K562 (cell line): ENCODE measurements at regions not wholly inside any gene's neighbourhood (a gene's known extent, or its start where the extent isn't known, plus 50 kb on each side); places are given as distances from the start of the nearest gene placed in this dataset.

ENCODE experiments used
- ATAC-seq: fragments of 200-7000 bp; cut with Tn5 transposase; 3 replicates; pipeline ENCODE4 v1.9.1; 2020; ENCODE audit warnings: moderate library complexity
- BruUV-seq: library from RNA; stranded (reverse); fragments of 400-500 nt; replicated peaks from 2 replicates; lab custom pipeline; 2021; lab: Mats Ljungman, UMichigan
- CTCF ChIA-PET: fragments of 300-600 bp; formaldehyde crosslinking; extraction: SDS; loops from one replicate; lab custom pipeline; 2021; ENCODE audit warnings: low intra/inter-chr PET ratio; lab: Yijun Ruan, JAX
- POLR2A ChIA-PET: fragments of 300-600, 350-650 bp; sonication (Branson Sonifier 250); formaldehyde crosslinking; extraction: SDS; loops from one replicate; lab custom pipeline; 2021; ENCODE audit warnings: antibody characterized with exemption, inconsistent platforms; lab: Yijun Ruan, JAX
- DNase-seq, 4 experiments: peaks; one replicate each; pipeline versions ENCODE4 v3.0.0 to v3.0.0-alpha.2; 2011 to 2018; ENCODE audit warnings: low spot score in 3 of 4, mixed read lengths in 3 of 4; ENCODE audit errors: extremely low read depth in 1 of 4
- FAIRE-seq: peaks from 2 replicates; lab custom pipeline; 2011; peaks lifted over from hg19 to GRCh38; lab: Jason Lieb, UNC
- H2AFZ ChIP-seq: 2 replicates; pipeline ENCODE4 v1.6.0; 2011; ENCODE audit warnings: low read depth, low read length, control low read depth, inconsistent platforms
- H3K27ac ChIP-seq: fragments of 200-600 bp; 3 replicates; pipeline ENCODE4 v1.8.0; 2011; ENCODE audit warnings: low read depth, mild to moderate bottlenecking, control low read depth, inconsistent platforms, low read length, moderate library complexity, mixed read lengths; ENCODE audit errors: extremely low read depth
- H3K27me3 ChIP-seq, 2 experiments: fragments of 300-600 bp in 1 of 2; 2 replicates in 1 of 2; 3 replicates in 1 of 2; pipeline versions ENCODE4 v1.6.0 to v1.8.0; 2011; ENCODE audit warnings: inconsistent platforms in 2 of 2, low read length in 2 of 2, mild to moderate bottlenecking in 1 of 2, mixed read lengths in 1 of 2, moderate library complexity in 1 of 2; ENCODE audit not compliant: control insufficient read depth in 2 of 2, insufficient read depth in 2 of 2
- H3K36me3 ChIP-seq: fragments of 300-600 bp; 3 replicates; pipeline ENCODE4 v1.8.0; 2011; ENCODE audit warnings: mild to moderate bottlenecking, low read length, inconsistent platforms; ENCODE audit not compliant: control insufficient read depth, insufficient read depth
- H3K4me1 ChIP-seq, 2 experiments: fragments of 200-600 bp in 1 of 2; replicated peaks in 1 of 2; 2 replicates in 1 of 2; 3 replicates in 1 of 2; pipeline versions ENCODE4 v1.5.1 to v1.8.0; 2011; ENCODE audit warnings: inconsistent platforms in 2 of 2, low read length in 2 of 2, mild to moderate bottlenecking in 1 of 2, mixed read lengths in 1 of 2, moderate library complexity in 1 of 2; ENCODE audit not compliant: control insufficient read depth in 2 of 2, insufficient read depth in 2 of 2
- H3K4me2 ChIP-seq: 2 replicates; pipeline ENCODE4 v1.6.1; 2011; ENCODE audit warnings: low read length, control low read depth, inconsistent platforms, mixed read lengths; ENCODE audit not compliant: insufficient read depth
- H3K4me3 ChIP-seq: fragments of 200-600 bp; sonication (generic), shearing (Covaris generic); 2 replicates; pipeline ENCODE4 v1.5.1; 2016; ENCODE audit warnings: control low read depth, inconsistent platforms
- H3K79me2 ChIP-seq: fragments of 200-600 bp; 3 replicates; pipeline ENCODE4 v1.8.0; 2011; ENCODE audit warnings: low read length, inconsistent platforms; ENCODE audit not compliant: control insufficient read depth, insufficient read depth
- H3K9ac ChIP-seq, 2 experiments: 2 replicates each; pipeline versions ENCODE4 v1.6.0 to v1.6.1; 2011; ENCODE audit warnings: low read depth in 2 of 2, low read length in 2 of 2, control low read depth in 1 of 2, inconsistent platforms in 1 of 2, mild to moderate bottlenecking in 1 of 2, mixed read lengths in 1 of 2; ENCODE audit not compliant: insufficient read depth in 1 of 2
- H3K9me1 ChIP-seq: one replicate; pipeline ENCODE4 v1.6.0; 2011; ENCODE audit warnings: inconsistent platforms, mild to moderate bottlenecking, low read length, moderate library complexity; ENCODE audit not compliant: control insufficient read depth, insufficient read depth
- H3K9me3 ChIP-seq: replicated peaks from 2 replicates; pipeline ENCODE4 v1.5.1; 2011; ENCODE audit warnings: low read depth, low read length, inconsistent platforms; ENCODE audit not compliant: control insufficient read depth, insufficient read depth
- H4K20me1 ChIP-seq: replicated peaks from 2 replicates; pipeline ENCODE4 v1.6.1; 2011; ENCODE audit warnings: low read length, inconsistent platforms, mixed read lengths; ENCODE audit not compliant: control insufficient read depth, insufficient read depth
- ATF1 ChIP-seq, 2 experiments: fragments of 450-650 bp in 1 of 2; IDR thresholded peaks; 2 replicates each; pipeline ENCODE4 v1.6.1; 2016; ENCODE audit warnings: missing compliant biosample characterization in 1 of 2, missing genetic modification characterization in 1 of 2
- DMBX1 ChIP-seq: fragments of 250-450 bp; sonication (Bioruptor Pico); IDR thresholded peaks from 2 replicates; pipeline ENCODE4 v1.8.0; 2022; ENCODE audit warnings: inconsistent platforms, mild to moderate bottlenecking, moderate library complexity, borderline replicate concordance
- KAT7 ChIP-seq: sonication (generic); formaldehyde crosslinking; IDR thresholded peaks from 2 replicates; pipeline ENCODE4 v1.8.0; 2022; ENCODE audit warnings: missing genetic modification reagents, mild to moderate bottlenecking, borderline replicate concordance
- KLF16 ChIP-seq: IDR thresholded peaks from 2 replicates; pipeline ENCODE4 v1.6.1; 2016; ENCODE audit warnings: antibody characterized with exemption
- MEF2A ChIP-seq: IDR thresholded peaks from 2 replicates; pipeline ENCODE4 v1.6.1; 2011; ENCODE audit warnings: low read depth, mild to moderate bottlenecking, low read length, moderate library complexity; ENCODE audit not compliant: control insufficient read depth
- MTF1 ChIP-seq: fragments of 250-450 bp; sonication (Bioruptor Pico); IDR thresholded peaks from 2 replicates; pipeline ENCODE4 v1.9.0; 2021; ENCODE audit warnings: moderate library complexity, mild to moderate bottlenecking, inconsistent platforms, borderline replicate concordance
- NR4A1 ChIP-seq, 2 experiments: fragments of 250-450 bp in 1 of 2; fragments of 450-650 bp in 1 of 2; sonication (Bioruptor Pico) in 1 of 2; IDR thresholded peaks; 2 replicates each; pipeline versions ENCODE4 v1.4.0 to v1.6.1; 2016 to 2020; ENCODE audit warnings: mild to moderate bottlenecking in 2 of 2, missing compliant biosample characterization in 1 of 2, missing genetic modification characterization in 1 of 2, moderate library complexity in 1 of 2
- SIRT6 ChIP-seq: IDR thresholded peaks from one replicate; pipeline ENCODE4 v1.6.1; 2012; ENCODE audit warnings: low read depth, mild to moderate bottlenecking, control low read depth, inconsistent platforms, low read length, moderate library complexity
- SNRNP70 ChIP-seq: fragments of 200-400 bp; formaldehyde crosslinking; optimal IDR thresholded peaks from 2 replicates; pipeline ENCODE3; 2017; ENCODE audit warnings: low read depth, low read length
- SREBF2 ChIP-seq: sonication (generic); formaldehyde crosslinking; IDR thresholded peaks from 2 replicates; pipeline ENCODE4 v1.4.0; 2020; ENCODE audit warnings: mild to moderate bottlenecking, missing genetic modification reagents
- ZNF212 ChIP-seq: fragments of 450-650 bp; formaldehyde crosslinking; IDR thresholded peaks from 2 replicates; pipeline ENCODE4 v1.4.0; 2020; ENCODE audit warnings: mild to moderate bottlenecking
- WGBS: fragments of 100-300 bp; shearing (Covaris generic); methylation state at CpG from one replicate; pipeline ENCODE4 v1.1.6; 2016; ENCODE audit warnings: low coverage, mixed read lengths; ENCODE audit not compliant: insufficient coverage; ENCODE audit errors: missing lambda C conversion rate; 5-methylcytosine and 5-hydroxymethylcytosine counted together
- in situ Hi-C: fragments of 300-500 bp; cut with MboI; formaldehyde crosslinking; loops from 4 replicates; pipeline ENCODE4 v1.15.0; 2018; ENCODE audit warnings: inconsistent platforms, mixed read lengths
- intact Hi-C: fragments of 100-400 bp; cut with micrococcal nuclease; formaldehyde crosslinking; loops from 2 replicates; pipeline ENCODE4 v1.14.2; 2022
- TF ChIP-seq, protein P1 (sequence below), 2 experiments: IDR thresholded peaks; 2 replicates each; pipeline ENCODE4 v1.6.1; 2011; ENCODE audit warnings: borderline replicate concordance in 1 of 2, control low read depth in 1 of 2, low read depth in 1 of 2, low read length in 1 of 2, mild to moderate bottlenecking in 1 of 2, mixed read lengths in 1 of 2, moderate library complexity in 1 of 2; ENCODE audit not compliant: insufficient read depth in 1 of 2, insufficient read length in 1 of 2, poor library complexity in 1 of 2, severe bottlenecking in 1 of 2; ENCODE audit errors: extremely low read depth in 1 of 2
- TF ChIP-seq, protein P2 (sequence below): sonication (generic); IDR thresholded peaks from 2 replicates; pipeline ENCODE4 v1.6.1; 2016
- TF ChIP-seq, protein P3 (sequence below): fragments of 250-450 bp; sonication (Bioruptor Pico); IDR thresholded peaks from 2 replicates; pipeline ENCODE4 v1.8.0; 2022; ENCODE audit warnings: inconsistent platforms, mild to moderate bottlenecking, moderate library complexity, borderline replicate concordance
- TF ChIP-seq, protein P4 (sequence below): fragments of 250-450 bp; sonication (Bioruptor Pico); IDR thresholded peaks from 2 replicates; pipeline ENCODE4 v1.6.1; 2021; ENCODE audit warnings: mild to moderate bottlenecking
- TF ChIP-seq, protein P5 (sequence below): fragments of 250-450 bp; sonication (Bioruptor Pico); IDR thresholded peaks from 2 replicates; pipeline ENCODE4 v1.8.0; 2022; ENCODE audit warnings: moderate library complexity, mild to moderate bottlenecking, inconsistent platforms

DNA sequence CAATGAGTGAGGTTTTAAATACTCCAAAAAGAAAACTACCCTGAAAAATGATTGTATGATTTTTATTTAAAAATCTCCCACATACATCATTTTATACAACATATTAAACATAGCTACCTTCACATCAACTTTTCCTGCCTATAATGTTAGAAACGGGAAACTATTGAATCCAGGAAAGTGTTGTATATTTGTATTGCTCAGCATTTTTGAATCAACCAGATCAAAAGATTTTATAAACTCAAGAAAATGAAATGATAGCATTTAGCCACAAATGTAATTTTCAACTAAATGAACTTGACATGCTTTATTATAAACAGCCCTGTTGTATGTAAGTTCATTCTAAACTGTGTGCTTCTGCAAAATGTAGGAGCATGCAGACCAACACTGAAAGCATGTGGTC is 124.6 kb upstream of the SLC10A2 start:
- no peak for FAIRE-seq
- Histone ChIP-seq H3K4me2 (no peak overlapping the region), H3K9me1 (no peaks in the 10 kb centered on the region), H3K27me3 (no peaks in the 10 kb centered on the region), H2AFZ (no peak overlapping the region), H4K20me1 (no peaks in the 10 kb centered on the region), H3K79me2 (no peaks in the 10 kb centered on the region), H3K4me1 (no peaks in the 10 kb centered on the region), H3K4me3 (no peak overlapping the region), H3K27ac (no peak overlapping the region), H3K36me3 (no peaks in the 10 kb centered on the region), H3K9me3 (no peaks in the 10 kb centered on the region), H3K9ac (no peak overlapping the region)
- ChIA-PET CTCF (no interaction called here), POLR2A (no interaction called here)
- ATAC-seq, result no peak
- DNase-seq, result no peak
- TF ChIP-seq, protein P1, sequence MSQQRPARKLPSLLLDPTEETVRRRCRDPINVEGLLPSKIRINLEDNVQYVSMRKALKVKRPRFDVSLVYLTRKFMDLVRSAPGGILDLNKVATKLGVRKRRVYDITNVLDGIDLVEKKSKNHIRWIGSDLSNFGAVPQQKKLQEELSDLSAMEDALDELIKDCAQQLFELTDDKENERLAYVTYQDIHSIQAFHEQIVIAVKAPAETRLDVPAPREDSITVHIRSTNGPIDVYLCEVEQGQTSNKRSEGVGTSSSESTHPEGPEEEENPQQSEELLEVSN (IDR thresholded peaks at IDR 0.05; ENCODE audit: borderline replicate concordance in 1 of 2, extremely low read depth in 1 of 2, insufficient read depth in 1 of 2, insufficient read length in 1 of 2, low read depth in 1 of 2, low read length in 1 of 2, poor library complexity in 1 of 2, severe bottlenecking in 1 of 2), result no peak
- TF ChIP-seq NR4A1 (CRISPR knock-in tag; IDR thresholded peaks at IDR 0.05) (no peak), NR4A1 (tag; IDR thresholded peaks at IDR 0.05) (no peak), KAT7 (CRISPR knock-in tag) (no peak), MTF1 (CRISPR knock-in tag) (no peak), DMBX1 (CRISPR knock-in tag) (no peak), MEF2A (no peak), KLF16 (no peak), SNRNP70 (no peak), SREBF2 (CRISPR knock-in tag) (no peak), SIRT6 (no peak), ATF1 (CRISPR knock-in tag; IDR thresholded peaks at IDR 0.05) (no peak), ATF1 (tag; IDR thresholded peaks at IDR 0.05) (no peak), ZNF212 (CRISPR knock-in tag) (no peak)
- TF ChIP-seq, protein P2, sequence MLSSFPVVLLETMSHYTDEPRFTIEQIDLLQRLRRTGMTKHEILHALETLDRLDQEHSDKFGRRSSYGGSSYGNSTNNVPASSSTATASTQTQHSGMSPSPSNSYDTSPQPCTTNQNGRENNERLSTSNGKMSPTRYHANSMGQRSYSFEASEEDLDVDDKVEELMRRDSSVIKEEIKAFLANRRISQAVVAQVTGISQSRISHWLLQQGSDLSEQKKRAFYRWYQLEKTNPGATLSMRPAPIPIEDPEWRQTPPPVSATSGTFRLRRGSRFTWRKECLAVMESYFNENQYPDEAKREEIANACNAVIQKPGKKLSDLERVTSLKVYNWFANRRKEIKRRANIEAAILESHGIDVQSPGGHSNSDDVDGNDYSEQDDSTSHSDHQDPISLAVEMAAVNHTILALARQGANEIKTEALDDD, result no peak
- TF ChIP-seq, protein P3, sequence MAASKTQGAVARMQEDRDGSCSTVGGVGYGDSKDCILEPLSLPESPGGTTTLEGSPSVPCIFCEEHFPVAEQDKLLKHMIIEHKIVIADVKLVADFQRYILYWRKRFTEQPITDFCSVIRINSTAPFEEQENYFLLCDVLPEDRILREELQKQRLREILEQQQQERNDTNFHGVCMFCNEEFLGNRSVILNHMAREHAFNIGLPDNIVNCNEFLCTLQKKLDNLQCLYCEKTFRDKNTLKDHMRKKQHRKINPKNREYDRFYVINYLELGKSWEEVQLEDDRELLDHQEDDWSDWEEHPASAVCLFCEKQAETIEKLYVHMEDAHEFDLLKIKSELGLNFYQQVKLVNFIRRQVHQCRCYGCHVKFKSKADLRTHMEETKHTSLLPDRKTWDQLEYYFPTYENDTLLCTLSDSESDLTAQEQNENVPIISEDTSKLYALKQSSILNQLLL (CRISPR knock-in tag), result no peak
- TF ChIP-seq, protein P4, sequence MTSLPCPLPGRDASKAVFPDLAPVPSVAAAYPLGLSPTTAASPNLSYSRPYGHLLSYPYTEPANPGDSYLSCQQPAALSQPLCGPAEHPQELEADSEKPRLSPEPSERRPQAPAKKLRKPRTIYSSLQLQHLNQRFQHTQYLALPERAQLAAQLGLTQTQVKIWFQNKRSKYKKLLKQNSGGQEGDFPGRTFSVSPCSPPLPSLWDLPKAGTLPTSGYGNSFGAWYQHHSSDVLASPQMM (CRISPR knock-in tag), result no peak
- TF ChIP-seq, protein P5, sequence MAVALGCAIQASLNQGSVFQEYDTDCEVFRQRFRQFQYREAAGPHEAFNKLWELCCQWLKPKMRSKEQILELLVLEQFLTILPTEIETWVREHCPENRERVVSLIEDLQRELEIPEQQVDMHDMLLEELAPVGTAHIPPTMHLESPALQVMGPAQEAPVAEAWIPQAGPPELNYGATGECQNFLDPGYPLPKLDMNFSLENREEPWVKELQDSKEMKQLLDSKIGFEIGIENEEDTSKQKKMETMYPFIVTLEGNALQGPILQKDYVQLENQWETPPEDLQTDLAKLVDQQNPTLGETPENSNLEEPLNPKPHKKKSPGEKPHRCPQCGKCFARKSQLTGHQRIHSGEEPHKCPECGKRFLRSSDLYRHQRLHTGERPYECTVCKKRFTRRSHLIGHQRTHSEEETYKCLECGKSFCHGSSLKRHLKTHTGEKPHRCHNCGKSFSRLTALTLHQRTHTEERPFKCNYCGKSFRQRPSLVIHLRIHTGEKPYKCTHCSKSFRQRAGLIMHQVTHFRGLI (CRISPR knock-in tag), result no peak
- no TSS peak for BruUV-seq
- WGBS, result 0% methylated on average over 1 of the region's 1 CpG
- in situ Hi-C loops (no loop called here), intact Hi-C loops (no loop called here)
